IMR-90 (cell line): ENCODE measurements at regions not wholly inside any gene's neighbourhood (a gene's known extent, or its start where the extent isn't known, plus 50 kb on each side); places are given as distances from the start of the nearest gene placed in this dataset.

ENCODE experiments used
- CEBPB ChIP-seq: IDR thresholded peaks from 2 replicates; pipeline ENCODE4 v1.6.1; 2012; ENCODE audit warnings: low read depth, low read length, improper control_type of control experiment
- CHD1 ChIP-seq: IDR thresholded peaks from 2 replicates; pipeline ENCODE4 v1.6.1; 2012; ENCODE audit warnings: low read depth, low read length, improper control_type of control experiment
- MAFK ChIP-seq: IDR thresholded peaks from 2 replicates; pipeline ENCODE4 v1.6.1; 2012; ENCODE audit warnings: low read depth, low read length, improper control_type of control experiment
- POLR2A ChIP-seq: IDR thresholded peaks from 2 replicates; pipeline ENCODE4 v1.6.1; 2012; ENCODE audit warnings: mild to moderate bottlenecking, low read depth, low read length
- RAD21 ChIP-seq: IDR thresholded peaks from 2 replicates; pipeline ENCODE4 v1.6.1; 2012; ENCODE audit warnings: low read length, improper control_type of control experiment
- RFX5 ChIP-seq: IDR thresholded peaks from 2 replicates; pipeline ENCODE4 v1.8.0; 2012; ENCODE audit warnings: low read depth, mild to moderate bottlenecking, low read length, moderate library complexity
- SMC3 ChIP-seq: fragments of 150-350 bp; IDR thresholded peaks from 2 replicates; pipeline ENCODE4 v1.6.1; 2016; ENCODE audit warnings: low read depth, mild to moderate bottlenecking, antibody characterized with exemption, low read length, moderate library complexity
- TF ChIP-seq, protein P1 (sequence below): conservative IDR thresholded peaks from 2 replicates; pipeline ENCODE4 v1.5.1; 2012; ENCODE audit warnings: mild to moderate bottlenecking, low read depth, low read length, improper control_type of control experiment
- TF ChIP-seq, protein P2 (sequence below): fragments of 150-350 bp; IDR thresholded peaks from 2 replicates; pipeline ENCODE4 v1.6.1; 2016; ENCODE audit warnings: low read depth, mild to moderate bottlenecking, low read length, moderate library complexity, borderline replicate concordance
- TF ChIP-seq, protein P3 (sequence below): fragments of 150-350 bp; IDR thresholded peaks from 2 replicates; pipeline ENCODE4 v1.6.1; 2017; ENCODE audit warnings: mild to moderate bottlenecking, antibody characterized with exemption, low read length, low read depth

DNA sequence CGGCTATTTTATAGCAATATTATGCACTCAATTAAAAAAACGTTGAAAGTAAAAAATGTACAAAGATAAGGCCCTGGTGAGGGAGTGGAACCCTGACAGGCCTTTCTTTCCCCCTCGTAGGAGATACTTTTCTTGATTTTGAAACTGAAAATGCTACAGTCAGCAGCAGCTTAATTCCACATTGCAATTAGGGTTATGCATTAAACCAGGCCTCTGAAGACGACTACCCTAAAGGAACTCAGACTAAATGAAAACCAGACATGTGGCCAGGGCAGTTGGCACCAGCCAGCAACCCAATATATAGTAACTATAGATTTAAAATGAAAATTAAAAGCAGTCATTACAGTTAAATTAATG, 463.2 kb upstream of the MAF start:
- TF ChIP-seq, protein P1, sequence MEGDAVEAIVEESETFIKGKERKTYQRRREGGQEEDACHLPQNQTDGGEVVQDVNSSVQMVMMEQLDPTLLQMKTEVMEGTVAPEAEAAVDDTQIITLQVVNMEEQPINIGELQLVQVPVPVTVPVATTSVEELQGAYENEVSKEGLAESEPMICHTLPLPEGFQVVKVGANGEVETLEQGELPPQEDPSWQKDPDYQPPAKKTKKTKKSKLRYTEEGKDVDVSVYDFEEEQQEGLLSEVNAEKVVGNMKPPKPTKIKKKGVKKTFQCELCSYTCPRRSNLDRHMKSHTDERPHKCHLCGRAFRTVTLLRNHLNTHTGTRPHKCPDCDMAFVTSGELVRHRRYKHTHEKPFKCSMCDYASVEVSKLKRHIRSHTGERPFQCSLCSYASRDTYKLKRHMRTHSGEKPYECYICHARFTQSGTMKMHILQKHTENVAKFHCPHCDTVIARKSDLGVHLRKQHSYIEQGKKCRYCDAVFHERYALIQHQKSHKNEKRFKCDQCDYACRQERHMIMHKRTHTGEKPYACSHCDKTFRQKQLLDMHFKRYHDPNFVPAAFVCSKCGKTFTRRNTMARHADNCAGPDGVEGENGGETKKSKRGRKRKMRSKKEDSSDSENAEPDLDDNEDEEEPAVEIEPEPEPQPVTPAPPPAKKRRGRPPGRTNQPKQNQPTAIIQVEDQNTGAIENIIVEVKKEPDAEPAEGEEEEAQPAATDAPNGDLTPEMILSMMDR: no peak
- TF ChIP-seq POLR2A: no peak
- TF ChIP-seq, protein P2, sequence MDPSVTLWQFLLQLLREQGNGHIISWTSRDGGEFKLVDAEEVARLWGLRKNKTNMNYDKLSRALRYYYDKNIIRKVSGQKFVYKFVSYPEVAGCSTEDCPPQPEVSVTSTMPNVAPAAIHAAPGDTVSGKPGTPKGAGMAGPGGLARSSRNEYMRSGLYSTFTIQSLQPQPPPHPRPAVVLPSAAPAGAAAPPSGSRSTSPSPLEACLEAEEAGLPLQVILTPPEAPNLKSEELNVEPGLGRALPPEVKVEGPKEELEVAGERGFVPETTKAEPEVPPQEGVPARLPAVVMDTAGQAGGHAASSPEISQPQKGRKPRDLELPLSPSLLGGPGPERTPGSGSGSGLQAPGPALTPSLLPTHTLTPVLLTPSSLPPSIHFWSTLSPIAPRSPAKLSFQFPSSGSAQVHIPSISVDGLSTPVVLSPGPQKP: no peak
- TF ChIP-seq RAD21: no peak
- no peak for TF ChIP-seq MAFK
- TF ChIP-seq SMC3: no peak
- no peak for TF ChIP-seq CEBPB
- TF ChIP-seq RFX5: no peak
- TF ChIP-seq CHD1: no peak
- TF ChIP-seq, protein P3, sequence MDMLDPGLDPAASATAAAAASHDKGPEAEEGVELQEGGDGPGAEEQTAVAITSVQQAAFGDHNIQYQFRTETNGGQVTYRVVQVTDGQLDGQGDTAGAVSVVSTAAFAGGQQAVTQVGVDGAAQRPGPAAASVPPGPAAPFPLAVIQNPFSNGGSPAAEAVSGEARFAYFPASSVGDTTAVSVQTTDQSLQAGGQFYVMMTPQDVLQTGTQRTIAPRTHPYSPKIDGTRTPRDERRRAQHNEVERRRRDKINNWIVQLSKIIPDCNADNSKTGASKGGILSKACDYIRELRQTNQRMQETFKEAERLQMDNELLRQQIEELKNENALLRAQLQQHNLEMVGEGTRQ: no peak
